Pancreas (tissue), 10 donors: ENCODE measurements at regions not wholly inside any gene's neighbourhood (a gene's known extent, or its start where the extent isn't known, plus 50 kb on each side); places are given as distances from the start of the nearest gene placed in this dataset.
A peak's percentile ranks its signal among the peaks of the same experiment; 100 is the strongest.
"Not testable (repeated sequence)": the region's sequence is repeated elsewhere in the genome, so short reads cannot be mapped to it uniquely, and the experiment has no call there.

Experiments used
- ATAC-seq, 4 donors: fragments of 200-7000 bp; cut with Tn5 transposase; one replicate each; pipeline versions ENCODE4 v1.8.0 to v1.9.1; 2020; ENCODE audit warnings: mild to moderate bottlenecking in 4 of 4, moderate library complexity in 4 of 4
- DNase-seq, 6 donors: peaks; one replicate each; pipeline ENCODE4 v3.0.0-alpha.2; 2020
- FAIRE-seq: peaks from 2 replicates; lab custom pipeline; 2012; peaks lifted over from hg19 to GRCh38; lab: Jason Lieb, UNC
- H3K27ac ChIP-seq, 4 donors: fragments of 200-600 bp; sonication (generic); 1 replicate in 3 of 4; 2 replicates in 1 of 4; pipeline versions ENCODE4 v1.5.0 to v1.8.0; 2020
- H3K27me3 ChIP-seq, 4 donors: fragments of 200-600 bp; one replicate each; pipeline ENCODE4 v1.8.0; 2021
- H3K36me3 ChIP-seq, 3 donors: fragments of 200-600 bp; sonication (generic) in 1 of 3; one replicate each; pipeline versions ENCODE4 v1.5.0 to v1.8.0; 2020 to 2021
- H3K4me1 ChIP-seq, 3 donors: fragments of 200-600 bp; one replicate each; pipeline ENCODE4 v1.8.0; 2021
- H3K4me3 ChIP-seq, 4 donors: fragments of 200-600 bp; sonication (generic) in 2 of 4; one replicate each; pipeline versions ENCODE4 v1.5.0 to v1.8.0; 2020 to 2021
- H3K9me3 ChIP-seq, 4 donors: fragments of 200-600 bp; one replicate each; pipeline ENCODE4 v1.8.0; 2021
- CTCF ChIP-seq, 4 donors: fragments of 200-600 bp; sonication (generic) in 3 of 4; IDR thresholded peaks; one replicate each; pipeline versions ENCODE4 v1.5.0 to v1.8.0; 2021; ENCODE audit warnings: antibody characterized with exemption in 4 of 4
- WGBS, 2 donors: extraction: QIAGEN DNeasy Blood & Tissue Kit; methylation state at CpG; one replicate each; pipeline ENCODE4 v1.1.7; 2013; 5-methylcytosine and 5-hydroxymethylcytosine counted together
- intact Hi-C, 3 donors: fragments of 100-400 bp; cut with DNase I; formaldehyde crosslinking; loops; one replicate each; pipeline versions ENCODE4 v1.11.1 to v1.14.2; 2022
- donor health status: healthy with polysubstance abuse.
- donor health status: DM: no; HTN: no; CAD: no; lungs with moderate emphysema.
- donor health status: DM: no; HTN: no; CAD: no.
- donor health status: control.
- donor health status: control.
- donor health status: Bipolar disorder and iron deficiency.
- donor health status: DM: yes; HTN: yes; CAD: no.
- donor health status: DM: no; HTN: no; CAD: no.
- donor health status: DM: no; HTN: no; CAD: no.
- donor health status: DM: yes; HTN: yes; CAD: no.

- Histone ChIP-seq H3K4me3 (no peak overlapping the region), H3K27me3 (no peaks in the 10 kb centered on the region), H3K36me3 (no peaks in the 10 kb centered on the region), H3K9me3 (no peaks in the 10 kb centered on the region), H3K27ac (no peak overlapping the region), H3K4me1 (no peaks in the 10 kb centered on the region)
- DNase-seq (no peak), FAIRE-seq (no peak), ATAC-seq (no peak)
- 75 to 83% methylated on average over 4 of the region's 4 CpGs for WGBS, 2 donors
- intact Hi-C loops: no loop called here
- TF ChIP-seq CTCF (IDR thresholded peaks at IDR 0.05): no peak
These were observed 233.2 kb downstream of the PHLDA1 start for GRCh38 chr12:75798136-75798926.

- ATAC-seq (no peak), DNase-seq (no peak), FAIRE-seq (no peak)
- Histone ChIP-seq H3K9me3 (no peaks in the 10 kb centered on the region), H3K27me3 (no peaks in the 10 kb centered on the region), H3K27ac (no peak overlapping the region), H3K4me3 (no peak overlapping the region), H3K36me3 (no peaks in the 10 kb centered on the region), H3K4me1 (no peaks in the 10 kb centered on the region)
- intact Hi-C loops: no loop called here
- no peak for TF ChIP-seq CTCF (IDR thresholded peaks at IDR 0.05)
These were observed 236.5 kb downstream of the PHLDA1 start for GRCh38 chr12:75795125-75795524.

GRCh38 chr12:75792687-75793086 lies 238.9 kb downstream of the PHLDA1 start:
- intact Hi-C loops: no loop called here
- FAIRE-seq (no peak), ATAC-seq (peak in 1 of 4 donors; percentile 42), DNase-seq (no peak)
- no peak overlapping the region for H3K27ac ChIP-seq
- no peak for TF ChIP-seq CTCF (IDR thresholded peaks at IDR 0.05)
- no peaks in the 10 kb centered on the region for H3K36me3 ChIP-seq
- no peak overlapping the region for H3K4me3 ChIP-seq
- 0 to 5% methylated on average over 1 of the region's 1 CpG for whole genome bisulfite sequencing, 2 donors
- H3K9me3 ChIP-seq: no peaks in the 10 kb centered on the region
- no peaks in the 10 kb centered on the region for H3K4me1 ChIP-seq
- no peaks in the 10 kb centered on the region for H3K27me3 ChIP-seq

- no peak for ATAC-seq
- H3K27ac ChIP-seq: no peak overlapping the region
- no peaks in the 10 kb centered on the region for H3K36me3 ChIP-seq
- H3K27me3 ChIP-seq: no peaks in the 10 kb centered on the region
- no peak for FAIRE-seq
- no peak overlapping the region for H3K4me3 ChIP-seq
- peaks cover 0 to 5% (median 3%) of the 10 kb centered on the region in 3 donors for H3K4me1 ChIP-seq
- DNase-seq: no peak
- no peaks in the 10 kb centered on the region for H3K9me3 ChIP-seq
- intact Hi-C loops: no loop called here
- TF ChIP-seq CTCF (IDR thresholded peaks at IDR 0.05): no peak
These were observed 241.4 kb downstream of the PHLDA1 start for GRCh38 chr12:75790219-75790618.

GRCh38 chr12:75787146-75787545 lies 244.4 kb downstream of the PHLDA1 start:
- DNase-seq, H3K27ac ChIP-seq, H3K36me3 ChIP-seq, H3K9me3 ChIP-seq, ATAC-seq, H3K4me3 ChIP-seq, FAIRE-seq, H3K27me3 ChIP-seq, intact Hi-C loops: not testable (repeated sequence)
- H3K4me1 ChIP-seq: peaks cover 8 to 24% (median 15%) of the 10 kb centered on the region in 3 donors
- 95 to 98% methylated on average over 2 of the region's 2 CpGs for WGBS, 2 donors
